Right lobe of liver (tissue), 4 donors: ENCODE measurements at regions not wholly inside any gene's neighbourhood (a gene's known extent, or its start where the extent isn't known, plus 50 kb on each side); places are given as distances from the start of the nearest gene placed in this dataset.

Experiments used
- POLR2A ChIP-seq: fragments of 450-650 bp; IDR thresholded peaks from one replicate; pipeline ENCODE4 v1.6.1; 2017; ENCODE audit warnings: antibody characterized with exemption, mild to moderate bottlenecking
- TF ChIP-seq, protein P1 (sequence below), 4 donors: fragments of 200-600 bp in 3 of 4; fragments of 450-650 bp in 1 of 4; IDR thresholded peaks; one replicate each; pipeline versions ENCODE4 v1.5.1 to v1.8.0; 2016 to 2022; ENCODE audit warnings: antibody characterized with exemption in 4 of 4, mild to moderate bottlenecking in 2 of 4
- donor health status: DM: no; HTN: no; CAD: no.
- donor health status: DM: no; HTN: no; CAD: no.
- donor health status: DM: no; HTN: yes; CAD: no.

DNA sequence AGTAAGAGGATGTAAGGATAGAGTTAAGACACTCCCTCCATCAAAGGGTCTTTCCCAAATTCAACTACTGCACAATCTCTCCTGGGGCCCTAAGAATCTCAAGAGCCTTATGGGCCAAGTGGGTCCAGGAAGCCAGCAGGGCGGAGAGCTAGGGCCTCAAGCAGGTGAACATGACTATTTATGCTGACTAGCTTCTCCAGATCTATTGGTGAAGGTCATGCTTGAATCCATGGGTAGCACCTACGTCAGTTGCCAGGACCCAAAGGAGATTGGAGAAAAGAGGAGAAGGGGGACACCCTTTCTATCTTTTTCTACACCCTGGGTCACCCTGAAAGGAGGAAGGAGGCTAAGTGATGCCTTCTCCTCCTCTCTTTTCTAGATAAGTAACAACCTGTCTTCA lies 534.2 kb upstream of the MIS18BP1 start:
- TF ChIP-seq, protein P1, sequence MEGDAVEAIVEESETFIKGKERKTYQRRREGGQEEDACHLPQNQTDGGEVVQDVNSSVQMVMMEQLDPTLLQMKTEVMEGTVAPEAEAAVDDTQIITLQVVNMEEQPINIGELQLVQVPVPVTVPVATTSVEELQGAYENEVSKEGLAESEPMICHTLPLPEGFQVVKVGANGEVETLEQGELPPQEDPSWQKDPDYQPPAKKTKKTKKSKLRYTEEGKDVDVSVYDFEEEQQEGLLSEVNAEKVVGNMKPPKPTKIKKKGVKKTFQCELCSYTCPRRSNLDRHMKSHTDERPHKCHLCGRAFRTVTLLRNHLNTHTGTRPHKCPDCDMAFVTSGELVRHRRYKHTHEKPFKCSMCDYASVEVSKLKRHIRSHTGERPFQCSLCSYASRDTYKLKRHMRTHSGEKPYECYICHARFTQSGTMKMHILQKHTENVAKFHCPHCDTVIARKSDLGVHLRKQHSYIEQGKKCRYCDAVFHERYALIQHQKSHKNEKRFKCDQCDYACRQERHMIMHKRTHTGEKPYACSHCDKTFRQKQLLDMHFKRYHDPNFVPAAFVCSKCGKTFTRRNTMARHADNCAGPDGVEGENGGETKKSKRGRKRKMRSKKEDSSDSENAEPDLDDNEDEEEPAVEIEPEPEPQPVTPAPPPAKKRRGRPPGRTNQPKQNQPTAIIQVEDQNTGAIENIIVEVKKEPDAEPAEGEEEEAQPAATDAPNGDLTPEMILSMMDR (IDR thresholded peaks at IDR 0.05), result no peak
- TF ChIP-seq POLR2A, result no peak
